HG03097 (cell line): ENCODE measurements at regions not wholly inside any gene's neighbourhood (a gene's known extent, or its start where the extent isn't known, plus 50 kb on each side); places are given as distances from the start of the nearest gene placed in this dataset.

Experiments used
- ATAC-seq: cut with Tn5 transposase; IDR thresholded peaks from one replicate; pipeline ENCODE4 v1.9.1; 2021; ENCODE audit not compliant: unreplicated experiment, low FRiP score

GRCh38 chr7:25918731-25919130 lies 233.3 kb upstream of the NFE2L3 start:
- ATAC-seq: no peak

- ATAC-seq: no peak
Observed at GRCh38 chr7:25922296-25922695, 229.7 kb upstream of the NFE2L3 start.

GRCh38 chr7:25923741-25924460 lies 228.1 kb upstream of the NFE2L3 start:
- no peak for ATAC-seq

GRCh38 chr7:25926009-25926408 lies 226.0 kb upstream of the NFE2L3 start:
- no peak for ATAC-seq

GRCh38 chr7:25926451-25926850 lies 225.5 kb upstream of the NFE2L3 start:
- no peak for ATAC-seq

GRCh38 chr7:25926891-25927625 lies 224.9 kb upstream of the NFE2L3 start:
- no peak for ATAC-seq

GRCh38 chr7:25927626-25927978 lies 224.4 kb upstream of the NFE2L3 start:
- no peak for ATAC-seq

GRCh38 chr7:25928549-25929330 lies 223.3 kb upstream of the NFE2L3 start:
- no peak for ATAC-seq

- ATAC-seq: no peak
Observed at GRCh38 chr7:25929448-25929847, 222.6 kb upstream of the NFE2L3 start.

GRCh38 chr7:25930492-25931048 lies 221.4 kb upstream of the NFE2L3 start:
- no peak for ATAC-seq

- no peak for ATAC-seq
Observed at GRCh38 chr7:25931156-25931555, 220.8 kb upstream of the NFE2L3 start.

GRCh38 chr7:25933921-25934320 lies 218.1 kb upstream of the NFE2L3 start:
- no peak for ATAC-seq

GRCh38 chr7:25940086-25940906 lies 211.7 kb upstream of the NFE2L3 start:
- no peak for ATAC-seq

- no peak for ATAC-seq
Observed at GRCh38 chr7:25944777-25945515, 207.1 kb upstream of the NFE2L3 start.

- no peak for ATAC-seq
Observed at GRCh38 chr7:25945608-25946007, 206.4 kb upstream of the NFE2L3 start.

- no peak for ATAC-seq
Observed at GRCh38 chr7:25946181-25946580, 205.8 kb upstream of the NFE2L3 start.

GRCh38 chr7:25947669-25948516 lies 204.1 kb upstream of the NFE2L3 start:
- no peak for ATAC-seq

- ATAC-seq: no peak
Observed at GRCh38 chr7:25949736-25950487, 202.1 kb upstream of the NFE2L3 start.
